ENCODE measurements at regions not wholly inside any gene's neighbourhood (a gene's known extent, or its start where the extent isn't known, plus 50 kb on each side); places are given as distances from the start of the nearest gene placed in this dataset.

DNA sequence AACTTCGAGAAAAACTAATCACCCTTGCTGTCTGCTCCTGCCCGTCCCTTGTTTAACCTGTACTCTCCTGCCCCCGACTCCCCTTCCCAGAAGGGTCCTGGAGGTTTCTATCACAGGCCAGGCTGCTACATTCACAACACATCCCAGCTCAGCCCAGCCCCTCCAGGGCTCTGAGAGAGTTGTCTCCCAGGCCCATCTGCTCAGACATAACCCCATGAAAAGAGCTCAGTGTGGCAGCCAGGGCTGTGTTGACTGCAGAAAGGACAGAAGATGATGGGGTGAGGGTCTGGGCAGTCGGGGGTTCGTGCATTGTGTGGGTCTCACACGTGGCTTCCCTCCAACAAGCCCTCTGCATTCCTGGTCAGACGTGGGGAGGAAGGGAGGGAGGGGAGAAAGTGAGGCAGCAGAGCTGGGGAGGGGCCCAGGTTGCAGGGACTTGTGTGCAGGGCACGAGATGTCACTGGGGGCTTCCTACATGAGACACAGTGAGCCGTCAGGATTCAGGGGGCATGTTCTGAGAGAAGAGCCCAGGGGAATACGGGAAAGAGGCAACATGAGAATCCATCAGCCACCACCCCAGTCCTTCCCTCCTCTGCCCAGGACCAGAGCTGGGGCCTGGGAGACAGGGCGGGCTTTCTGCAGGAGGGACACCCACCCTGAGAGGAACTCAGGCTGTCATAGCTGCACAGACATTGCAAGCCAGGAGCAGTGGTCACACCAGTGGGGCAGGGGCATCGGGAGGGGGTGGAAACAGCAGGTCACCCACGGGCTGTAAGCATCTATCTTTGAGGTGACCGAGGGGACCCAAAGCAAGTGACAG, 372.9 kb downstream of the PREX1 start:
- Histone ChIP-seq H3K18ac (ENCODE audit: low read depth in 1 of 2, low read length in 2 of 2) (no peak overlapping the region), H3K79me1 (replicated peaks; ENCODE audit: low read length, poor library complexity, severe bottlenecking) (no peaks in the 10 kb centered on the region), H3K14ac (ENCODE audit: low read length in 2 of 2) (no peak overlapping the region), H2AK5ac (ENCODE audit: low read length, severe bottlenecking) (no peak overlapping the region), H3K23ac (ENCODE audit: low read length in 2 of 2) (no peak overlapping the region), H2BK5ac (ENCODE audit: low read depth, low read length, poor library complexity, severe bottlenecking) (no peak overlapping the region), H3K4me2 (ENCODE audit: low read length, poor library complexity, severe bottlenecking) (no peak overlapping the region), H2BK15ac (ENCODE audit: low read depth, poor library complexity, severe bottlenecking) (no peak overlapping the region), H2AFZ (ENCODE audit: low read depth, low read length) (no peak overlapping the region), H2BK120ac (ENCODE audit: low read depth, low read length) (no peak overlapping the region), H3K4ac (ENCODE audit: low read depth in 1 of 2, low read length in 2 of 2) (no peak overlapping the region), H4K8ac (ENCODE audit: low read length) (no peak overlapping the region), H3K27me3 (ENCODE audit: control insufficient read depth in 1 of 2, insufficient read depth in 1 of 2, low read length in 2 of 2) (peaks cover 14 to 40% of the 10 kb centered on the region in 2 experiments), H2BK12ac (ENCODE audit: low read length in 2 of 2) (no peak overlapping the region), H4K91ac (ENCODE audit: low read length) (no peak overlapping the region), H3K9me3 (ENCODE audit: control insufficient read depth, low read length) (no peaks in the 10 kb centered on the region), H3K27ac (ENCODE audit: low read length, poor library complexity, severe bottlenecking) (no peak overlapping the region), H3K9ac (ENCODE audit: low read length) (no peak overlapping the region), H3K4me1 (ENCODE audit: control insufficient read depth, insufficient read depth, low read depth, low read length) (no peaks in the 10 kb centered on the region), H3K36me3 (ENCODE audit: control insufficient read depth in 1 of 2, insufficient read depth in 2 of 2, low read depth in 1 of 2, low read length in 2 of 2) (no peaks in the 10 kb centered on the region), H3K4me3 (ENCODE audit: insufficient read depth in 1 of 2, low read depth in 1 of 2, low read length in 2 of 2) (no peak overlapping the region)
- WGBS: 74% methylated on average over 12 of the region's 14 CpGs
- DNase-seq: no peak

DNA sequence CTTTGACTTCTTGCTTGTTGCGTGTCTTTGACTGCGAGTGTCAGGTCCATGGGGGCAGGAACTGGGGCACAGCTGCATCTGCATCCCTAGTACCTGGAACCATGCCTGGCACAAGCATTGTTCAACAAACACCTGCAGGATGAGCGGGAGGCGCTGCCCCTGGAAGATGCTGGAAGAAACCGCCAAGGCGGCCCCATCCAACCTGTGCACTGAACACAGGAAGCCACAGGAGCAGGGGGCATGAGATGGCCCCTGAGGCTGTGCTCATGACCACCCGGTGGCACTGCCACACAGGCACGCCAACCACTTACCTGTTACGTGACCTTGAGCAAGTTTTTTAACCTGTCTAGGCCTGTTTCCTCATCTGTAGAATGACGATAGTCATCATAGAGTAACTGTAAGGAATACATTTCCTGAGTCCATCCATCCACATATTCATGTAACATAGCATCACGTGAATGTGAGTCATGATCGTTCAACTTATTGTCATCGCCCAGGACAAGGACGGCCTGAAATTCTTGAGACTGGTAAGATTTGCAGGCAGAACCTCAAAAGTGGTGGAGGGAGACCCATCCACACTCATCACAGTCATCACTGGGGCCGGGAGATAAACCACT, 374.2 kb downstream of the PREX1 start:
- H3K18ac ChIP-seq (ENCODE audit: low read depth in 1 of 2, low read length in 2 of 2): no peak overlapping the region
- no peak overlapping the region for H4K8ac ChIP-seq (ENCODE audit: low read length)
- H3K79me1 ChIP-seq (replicated peaks; ENCODE audit: low read length, poor library complexity, severe bottlenecking): no peaks in the 10 kb centered on the region
- no peaks in the 10 kb centered on the region for H3K9me3 ChIP-seq (ENCODE audit: control insufficient read depth, low read length)
- H3K4me1 ChIP-seq (ENCODE audit: control insufficient read depth, insufficient read depth, low read depth, low read length): no peaks in the 10 kb centered on the region
- no peak overlapping the region for H3K27ac ChIP-seq (ENCODE audit: low read length, poor library complexity, severe bottlenecking)
- H3K14ac ChIP-seq (ENCODE audit: low read length in 2 of 2): no peak overlapping the region
- no peak overlapping the region for H3K9ac ChIP-seq (ENCODE audit: low read length)
- no peak overlapping the region for H2BK5ac ChIP-seq (ENCODE audit: low read depth, low read length, poor library complexity, severe bottlenecking)
- WGBS: 76% methylated on average over 15 of the region's 15 CpGs
- no peak overlapping the region for H2AK5ac ChIP-seq (ENCODE audit: low read length, severe bottlenecking)
- no peak overlapping the region for H2BK120ac ChIP-seq (ENCODE audit: low read depth, low read length)
- no peak overlapping the region for H4K91ac ChIP-seq (ENCODE audit: low read length)
- H3K4ac ChIP-seq (ENCODE audit: low read depth in 1 of 2, low read length in 2 of 2): no peak overlapping the region
- peaks cover 11 to 38% of the 10 kb centered on the region in 2 experiments for H3K27me3 ChIP-seq (ENCODE audit: control insufficient read depth in 1 of 2, insufficient read depth in 1 of 2, low read length in 2 of 2)
- H2AFZ ChIP-seq (ENCODE audit: low read depth, low read length): no peak overlapping the region
- no peak for DNase-seq
- no peak overlapping the region for H3K23ac ChIP-seq (ENCODE audit: low read length in 2 of 2)
- H2BK15ac ChIP-seq (ENCODE audit: low read depth, poor library complexity, severe bottlenecking): no peak overlapping the region
- H3K4me2 ChIP-seq (ENCODE audit: low read length, poor library complexity, severe bottlenecking): no peak overlapping the region
- H3K36me3 ChIP-seq (ENCODE audit: control insufficient read depth in 1 of 2, insufficient read depth in 2 of 2, low read depth in 1 of 2, low read length in 2 of 2): no peaks in the 10 kb centered on the region
- H2BK12ac ChIP-seq (ENCODE audit: low read length in 2 of 2): no peak overlapping the region
- no peak overlapping the region for H3K4me3 ChIP-seq (ENCODE audit: insufficient read depth in 1 of 2, low read depth in 1 of 2, low read length in 2 of 2)

DNA sequence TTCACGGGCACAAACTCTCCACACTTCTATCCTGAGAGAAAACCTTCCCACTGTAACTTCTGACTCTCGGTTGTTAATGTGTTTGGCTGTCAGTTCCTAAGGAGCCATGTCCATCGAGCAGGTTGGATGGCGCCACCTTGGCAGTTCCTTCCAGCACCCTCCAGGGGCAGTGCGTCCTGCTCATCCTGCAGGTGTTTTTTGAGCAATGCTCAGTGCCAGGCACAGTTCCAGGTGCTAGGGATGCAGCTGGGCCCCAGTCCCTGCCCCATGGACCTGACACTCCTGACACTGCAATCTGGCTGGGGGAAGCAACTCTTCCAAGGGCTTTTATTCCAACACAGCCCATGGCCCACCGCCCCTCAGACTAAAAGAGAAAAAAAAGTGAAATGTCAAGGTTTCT, 376.4 kb downstream of the PREX1 start:
- no peak overlapping the region for H3K4ac ChIP-seq (ENCODE audit: low read depth in 1 of 2, low read length in 2 of 2)
- H3K14ac ChIP-seq (ENCODE audit: low read length in 2 of 2): no peak overlapping the region
- no peak overlapping the region for H4K8ac ChIP-seq (ENCODE audit: low read length)
- no peak overlapping the region for H2BK12ac ChIP-seq (ENCODE audit: low read length in 2 of 2)
- WGBS: 74% methylated on average over 6 of the region's 6 CpGs
- DNase-seq: no peak
- H3K4me1 ChIP-seq (ENCODE audit: control insufficient read depth, insufficient read depth, low read depth, low read length): no peaks in the 10 kb centered on the region
- no peak overlapping the region for H2AK5ac ChIP-seq (ENCODE audit: low read length, severe bottlenecking)
- no peak overlapping the region for H3K4me2 ChIP-seq (ENCODE audit: low read length, poor library complexity, severe bottlenecking)
- H2AFZ ChIP-seq (ENCODE audit: low read depth, low read length): no peak overlapping the region
- no peak overlapping the region for H2BK5ac ChIP-seq (ENCODE audit: low read depth, low read length, poor library complexity, severe bottlenecking)
- no peak overlapping the region for H3K18ac ChIP-seq (ENCODE audit: low read depth in 1 of 2, low read length in 2 of 2)
- H3K9me3 ChIP-seq (ENCODE audit: control insufficient read depth, low read length): no peaks in the 10 kb centered on the region
- H3K36me3 ChIP-seq (ENCODE audit: control insufficient read depth in 1 of 2, insufficient read depth in 2 of 2, low read depth in 1 of 2, low read length in 2 of 2): no peaks in the 10 kb centered on the region
- no peak overlapping the region for H2BK15ac ChIP-seq (ENCODE audit: low read depth, poor library complexity, severe bottlenecking)
- H2BK120ac ChIP-seq (ENCODE audit: low read depth, low read length): no peak overlapping the region
- H3K79me1 ChIP-seq (replicated peaks; ENCODE audit: low read length, poor library complexity, severe bottlenecking): no peaks in the 10 kb centered on the region
- no peak overlapping the region for H3K9ac ChIP-seq (ENCODE audit: low read length)
- no peak overlapping the region for H3K27ac ChIP-seq (ENCODE audit: low read length, poor library complexity, severe bottlenecking)
- no peak overlapping the region for H4K91ac ChIP-seq (ENCODE audit: low read length)
- peaks cover 11 to 45% of the 10 kb centered on the region in 2 experiments for H3K27me3 ChIP-seq (ENCODE audit: control insufficient read depth in 1 of 2, insufficient read depth in 1 of 2, low read length in 2 of 2)
- H3K4me3 ChIP-seq (ENCODE audit: insufficient read depth in 1 of 2, low read depth in 1 of 2, low read length in 2 of 2): no peak overlapping the region
- H3K23ac ChIP-seq (ENCODE audit: low read length in 2 of 2): no peak overlapping the region

DNA sequence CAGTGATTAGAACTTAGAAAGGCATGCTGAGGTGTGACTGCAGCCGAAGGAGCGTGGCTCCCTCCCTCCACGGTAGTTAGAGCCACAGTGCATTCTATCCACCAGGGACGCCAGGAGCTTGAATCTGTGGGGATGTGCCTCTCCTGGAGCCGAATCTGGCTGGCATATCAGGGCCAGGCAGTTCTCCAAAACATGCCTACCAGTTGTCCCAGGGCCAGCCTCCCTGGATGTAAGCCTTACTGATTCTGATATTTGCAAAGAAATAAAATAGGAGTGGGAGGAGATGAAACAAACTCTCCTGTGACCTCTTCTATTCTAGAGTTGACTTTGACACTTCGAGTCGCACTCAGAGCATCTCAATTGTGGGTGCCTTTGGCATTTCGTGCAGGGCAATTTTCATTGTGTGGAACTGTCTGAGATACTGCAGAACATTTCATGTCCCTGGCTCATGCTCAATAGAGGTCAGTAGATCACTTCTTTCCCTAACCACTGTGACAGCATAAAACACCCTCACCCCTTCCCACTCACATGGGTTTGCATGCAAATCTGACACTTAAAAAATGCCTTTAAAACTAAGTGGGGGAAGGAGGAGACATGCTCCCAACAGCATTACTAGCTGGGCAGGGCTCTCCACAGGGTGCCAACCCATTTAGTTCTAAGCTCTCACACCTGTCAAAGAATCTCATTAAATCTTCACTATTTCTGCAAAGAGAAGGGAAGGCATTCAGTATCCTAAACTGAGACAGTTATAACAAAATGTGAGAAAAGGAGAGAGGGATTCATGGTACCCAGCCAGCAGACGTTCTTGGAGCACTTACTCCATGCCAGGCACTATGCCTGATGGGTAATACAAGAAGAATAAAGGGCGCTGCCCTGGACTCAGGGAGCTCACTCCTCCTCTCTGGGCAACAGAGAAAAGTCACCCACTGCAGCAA, 378.9 kb downstream of the PREX1 start:
- H4K91ac ChIP-seq (ENCODE audit: low read length): no peak overlapping the region
- no peak overlapping the region for H3K14ac ChIP-seq (ENCODE audit: low read length in 2 of 2)
- H2BK120ac ChIP-seq (ENCODE audit: low read depth, low read length): no peak overlapping the region
- no peak overlapping the region for H3K9ac ChIP-seq (ENCODE audit: low read length)
- no peaks in the 10 kb centered on the region for H3K4me1 ChIP-seq (ENCODE audit: control insufficient read depth, insufficient read depth, low read depth, low read length)
- no peak overlapping the region for H2AK5ac ChIP-seq (ENCODE audit: low read length, severe bottlenecking)
- H2AFZ ChIP-seq (ENCODE audit: low read depth, low read length): no peak overlapping the region
- no peak overlapping the region for H3K4ac ChIP-seq (ENCODE audit: low read depth in 1 of 2, low read length in 2 of 2)
- H3K27ac ChIP-seq (ENCODE audit: low read length, poor library complexity, severe bottlenecking): no peak overlapping the region
- H3K4me2 ChIP-seq (ENCODE audit: low read length, poor library complexity, severe bottlenecking): no peak overlapping the region
- DNase-seq: no peak
- peaks cover 7% of the 10 kb centered on the region for H3K9me3 ChIP-seq (ENCODE audit: control insufficient read depth, low read length)
- H3K36me3 ChIP-seq (ENCODE audit: control insufficient read depth in 1 of 2, insufficient read depth in 2 of 2, low read depth in 1 of 2, low read length in 2 of 2): no peaks in the 10 kb centered on the region
- no peaks in the 10 kb centered on the region for H3K79me1 ChIP-seq (replicated peaks; ENCODE audit: low read length, poor library complexity, severe bottlenecking)
- no peak overlapping the region for H2BK5ac ChIP-seq (ENCODE audit: low read depth, low read length, poor library complexity, severe bottlenecking)
- no peak overlapping the region for H4K8ac ChIP-seq (ENCODE audit: low read length)
- WGBS: 67% methylated on average over 10 of the region's 10 CpGs
- no peak overlapping the region for H3K23ac ChIP-seq (ENCODE audit: low read length in 2 of 2)
- H2BK15ac ChIP-seq (ENCODE audit: low read depth, poor library complexity, severe bottlenecking): no peak overlapping the region
- no peak overlapping the region for H3K18ac ChIP-seq (ENCODE audit: low read depth in 1 of 2, low read length in 2 of 2)
- H3K4me3 ChIP-seq (ENCODE audit: insufficient read depth in 1 of 2, low read depth in 1 of 2, low read length in 2 of 2): no peak overlapping the region
- peaks cover 5 to 21% of the 10 kb centered on the region in 2 experiments for H3K27me3 ChIP-seq (ENCODE audit: control insufficient read depth in 1 of 2, insufficient read depth in 1 of 2, low read length in 2 of 2)
- H2BK12ac ChIP-seq (ENCODE audit: low read length in 2 of 2): no peak overlapping the region
